ENCODE measurements at regions not wholly inside any gene's neighbourhood (a gene's known extent, or its start where the extent isn't known, plus 50 kb on each side); places are given as distances from the start of the nearest gene placed in this dataset.

DNA sequence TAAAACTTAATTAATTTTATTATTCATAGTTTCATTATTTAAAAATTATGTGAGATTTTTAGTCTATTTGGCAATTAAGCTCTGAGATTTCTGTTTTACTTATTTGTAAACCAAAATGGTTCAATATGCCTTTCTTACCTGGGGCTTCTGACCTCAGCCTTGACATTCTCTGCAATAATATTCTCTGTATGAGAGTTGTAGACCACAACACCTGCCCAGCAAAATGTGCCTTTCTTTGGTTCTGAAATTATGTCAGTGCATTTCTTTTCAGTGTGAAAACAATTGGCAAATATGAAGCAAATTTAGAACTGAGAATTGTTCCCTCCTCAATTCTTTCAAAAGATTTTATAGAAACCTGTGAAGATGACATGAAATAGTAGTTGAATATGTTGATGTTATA lies 426.4 kb upstream of the FZD8 start:
- Histone ChIP-seq H3K4me1 (ENCODE audit: low read length) (no peaks in the 10 kb centered on the region), H3K4me3 (ENCODE audit: low read length) (no peak overlapping the region), H3K27me3 (ENCODE audit: low read depth, low read length) (no peaks in the 10 kb centered on the region), H3K9ac (ENCODE audit: low read length) (no peak overlapping the region), H3K9me3 (ENCODE audit: insufficient read depth, low read length) (no peaks in the 10 kb centered on the region), H3K4me2 (ENCODE audit: low read length) (no peak overlapping the region), H3K36me3 (replicated peaks; ENCODE audit: low read depth, low read length) (no peaks in the 10 kb centered on the region), H3K27ac (ENCODE audit: low read length) (no peak overlapping the region), H3K79me2 (ENCODE audit: low read length) (no peaks in the 10 kb centered on the region), H4K20me1 (ENCODE audit: insufficient read depth, low read length) (no peaks in the 10 kb centered on the region), H2AFZ (ENCODE audit: low read depth, low read length) (no peak overlapping the region)
- TF ChIP-seq EZH2phosphoT487 (IDR thresholded peaks at IDR 0.05; ENCODE audit: low read depth), result no peak
- TF ChIP-seq, protein P1, sequence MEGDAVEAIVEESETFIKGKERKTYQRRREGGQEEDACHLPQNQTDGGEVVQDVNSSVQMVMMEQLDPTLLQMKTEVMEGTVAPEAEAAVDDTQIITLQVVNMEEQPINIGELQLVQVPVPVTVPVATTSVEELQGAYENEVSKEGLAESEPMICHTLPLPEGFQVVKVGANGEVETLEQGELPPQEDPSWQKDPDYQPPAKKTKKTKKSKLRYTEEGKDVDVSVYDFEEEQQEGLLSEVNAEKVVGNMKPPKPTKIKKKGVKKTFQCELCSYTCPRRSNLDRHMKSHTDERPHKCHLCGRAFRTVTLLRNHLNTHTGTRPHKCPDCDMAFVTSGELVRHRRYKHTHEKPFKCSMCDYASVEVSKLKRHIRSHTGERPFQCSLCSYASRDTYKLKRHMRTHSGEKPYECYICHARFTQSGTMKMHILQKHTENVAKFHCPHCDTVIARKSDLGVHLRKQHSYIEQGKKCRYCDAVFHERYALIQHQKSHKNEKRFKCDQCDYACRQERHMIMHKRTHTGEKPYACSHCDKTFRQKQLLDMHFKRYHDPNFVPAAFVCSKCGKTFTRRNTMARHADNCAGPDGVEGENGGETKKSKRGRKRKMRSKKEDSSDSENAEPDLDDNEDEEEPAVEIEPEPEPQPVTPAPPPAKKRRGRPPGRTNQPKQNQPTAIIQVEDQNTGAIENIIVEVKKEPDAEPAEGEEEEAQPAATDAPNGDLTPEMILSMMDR (IDR thresholded peaks at IDR 0.05; ENCODE audit: low read depth, low read length), result no peak

DNA sequence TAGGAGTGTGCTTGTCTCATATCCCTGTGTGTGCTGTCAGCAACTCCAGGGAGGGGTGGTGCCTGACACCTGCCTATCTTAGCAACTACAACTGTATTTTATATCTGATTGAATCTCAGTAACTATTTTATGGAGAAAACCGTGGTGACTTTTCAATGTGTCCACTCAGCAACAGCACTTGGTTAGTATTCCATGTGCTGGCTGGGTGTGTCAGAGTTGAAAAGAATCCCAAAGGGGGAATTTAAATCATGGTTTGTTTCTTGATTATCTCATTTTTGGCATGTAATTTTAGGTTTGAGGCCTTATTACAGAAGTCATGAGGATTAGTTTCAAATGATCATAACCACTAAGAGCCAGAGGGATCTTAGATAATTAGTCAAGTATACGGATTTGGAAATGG lies 425.7 kb upstream of the FZD8 start:
- no peak overlapping the region for H2AFZ ChIP-seq (ENCODE audit: low read depth, low read length)
- H3K79me2 ChIP-seq (ENCODE audit: low read length), result no peaks in the 10 kb centered on the region
- H4K20me1 ChIP-seq (ENCODE audit: insufficient read depth, low read length), result no peaks in the 10 kb centered on the region
- H3K4me1 ChIP-seq (ENCODE audit: low read length), result no peaks in the 10 kb centered on the region
- H3K9me3 ChIP-seq (ENCODE audit: insufficient read depth, low read length), result no peaks in the 10 kb centered on the region
- TF ChIP-seq EZH2phosphoT487 (IDR thresholded peaks at IDR 0.05; ENCODE audit: low read depth), result no peak
- TF ChIP-seq, protein P1 (IDR thresholded peaks at IDR 0.05; ENCODE audit: low read depth, low read length), result no peak
- H3K4me3 ChIP-seq (ENCODE audit: low read length), result no peak overlapping the region
- H3K27me3 ChIP-seq (ENCODE audit: low read depth, low read length), result no peaks in the 10 kb centered on the region
- no peak overlapping the region for H3K27ac ChIP-seq (ENCODE audit: low read length)
- no peaks in the 10 kb centered on the region for H3K36me3 ChIP-seq (replicated peaks; ENCODE audit: low read depth, low read length)
- H3K9ac ChIP-seq (ENCODE audit: low read length), result no peak overlapping the region
- H3K4me2 ChIP-seq (ENCODE audit: low read length), result no peak overlapping the region

DNA sequence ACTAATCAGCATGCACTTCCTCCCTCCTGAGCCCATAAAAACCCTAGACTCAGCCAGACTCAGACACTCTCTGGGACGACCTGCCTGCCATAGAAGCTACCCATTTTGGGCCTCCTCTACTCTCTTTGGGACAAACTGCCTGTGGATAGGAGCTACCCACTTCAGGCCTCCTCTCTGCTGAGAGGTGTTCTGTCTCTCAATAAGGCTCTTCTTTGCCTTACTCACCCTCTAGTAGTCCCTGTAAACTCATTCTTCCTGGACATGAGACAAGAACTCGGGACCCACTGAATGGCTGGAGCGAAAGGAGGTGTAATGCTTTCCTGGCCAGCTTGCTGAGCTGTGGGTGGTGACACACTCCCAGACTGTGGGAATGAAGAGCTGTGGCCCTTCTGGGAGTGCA lies 424.8 kb upstream of the FZD8 start:
- Histone ChIP-seq H3K27ac (ENCODE audit: low read length) (no peak overlapping the region), H3K27me3 (ENCODE audit: low read depth, low read length) (no peaks in the 10 kb centered on the region), H3K9me3 (ENCODE audit: insufficient read depth, low read length) (no peaks in the 10 kb centered on the region), H3K4me1 (ENCODE audit: low read length) (no peaks in the 10 kb centered on the region), H3K36me3 (replicated peaks; ENCODE audit: low read depth, low read length) (no peaks in the 10 kb centered on the region), H3K9ac (ENCODE audit: low read length) (no peak overlapping the region), H4K20me1 (ENCODE audit: insufficient read depth, low read length) (no peaks in the 10 kb centered on the region), H3K4me3 (ENCODE audit: low read length) (no peak overlapping the region), H3K4me2 (ENCODE audit: low read length) (no peak overlapping the region), H2AFZ (ENCODE audit: low read depth, low read length) (no peak overlapping the region), H3K79me2 (ENCODE audit: low read length) (no peaks in the 10 kb centered on the region)
- no peak for TF ChIP-seq EZH2phosphoT487 (IDR thresholded peaks at IDR 0.05; ENCODE audit: low read depth)
- TF ChIP-seq, protein P1 (IDR thresholded peaks at IDR 0.05; ENCODE audit: low read depth, low read length), result no peak

DNA sequence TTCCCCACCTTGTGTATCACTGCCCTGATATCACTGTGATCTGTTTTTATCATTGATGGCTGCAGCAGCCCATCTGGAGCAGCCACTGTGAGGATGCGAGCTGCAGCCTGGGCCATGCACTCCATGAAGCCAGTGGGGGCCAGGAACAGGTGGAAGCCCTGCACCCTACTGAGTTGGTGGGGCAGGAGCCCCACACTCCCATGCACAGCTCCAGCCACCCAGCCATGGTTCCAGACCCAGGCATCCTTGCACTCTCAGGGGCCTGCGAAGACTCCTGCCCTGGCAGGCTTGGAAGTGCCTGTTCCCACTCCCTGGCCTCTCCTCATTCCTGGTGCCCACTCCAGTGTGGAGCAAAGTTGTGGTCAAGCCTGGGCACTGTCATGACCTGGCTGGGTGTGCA lies 424.0 kb upstream of the FZD8 start:
- Histone ChIP-seq H3K79me2 (ENCODE audit: low read length) (no peaks in the 10 kb centered on the region), H3K27ac (ENCODE audit: low read length) (no peak overlapping the region), H4K20me1 (ENCODE audit: insufficient read depth, low read length) (no peaks in the 10 kb centered on the region), H3K4me3 (ENCODE audit: low read length) (no peak overlapping the region), H3K4me2 (ENCODE audit: low read length) (no peak overlapping the region), H2AFZ (ENCODE audit: low read depth, low read length) (no peak overlapping the region), H3K9ac (ENCODE audit: low read length) (no peak overlapping the region), H3K36me3 (replicated peaks; ENCODE audit: low read depth, low read length) (no peaks in the 10 kb centered on the region), H3K4me1 (ENCODE audit: low read length) (no peaks in the 10 kb centered on the region), H3K27me3 (ENCODE audit: low read depth, low read length) (no peaks in the 10 kb centered on the region), H3K9me3 (ENCODE audit: insufficient read depth, low read length) (no peaks in the 10 kb centered on the region)
- TF ChIP-seq, protein P1 (IDR thresholded peaks at IDR 0.05; ENCODE audit: low read depth, low read length), result no peak
- no peak for TF ChIP-seq EZH2phosphoT487 (IDR thresholded peaks at IDR 0.05; ENCODE audit: low read depth)

Measured in OCI-LY3 (cell line).